ENCODE measurements at regions not wholly inside any gene's neighbourhood (a gene's known extent, or its start where the extent isn't known, plus 50 kb on each side); places are given as distances from the start of the nearest gene placed in this dataset.

- H3K14ac ChIP-seq (replicated peaks; ENCODE audit: low read depth, low read length): no peak overlapping the region
- no peak overlapping the region for H3K18ac ChIP-seq (ENCODE audit: low read depth, low read length)
- no peak overlapping the region for H4K8ac ChIP-seq (ENCODE audit: low read depth in 2 of 2, low read length in 2 of 2)
- dilution Hi-C loops (cut with HindIII; ENCODE audit: low sequenced_read_pairs, unreplicated experiment) (no loop called here), intact Hi-C loops (cut with micrococcal nuclease) (loop anchor here (2.0 kb wide), 1 partner anchor 20 kb away; no protein-coding TSS in a partner anchor), in situ Hi-C loops (cut with MboI; ENCODE audit: low sequenced_read_pairs) (no loop called here)
- no peak overlapping the region for H3K4me2 ChIP-seq (ENCODE audit: low read depth, low read length)
- H4K5ac ChIP-seq (ENCODE audit: low read depth, low read length): no peak overlapping the region
- H3K9ac ChIP-seq (ENCODE audit: low read depth, low read length): no peak overlapping the region
- no peaks in the 10 kb centered on the region for H3K4me1 ChIP-seq (ENCODE audit: control insufficient read depth, insufficient read depth, low read length)
- no peak overlapping the region for H2BK15ac ChIP-seq (ENCODE audit: low read depth, low read length)
- H3K56ac ChIP-seq (ENCODE audit: extremely low read depth, insufficient read depth, low read length): no peak overlapping the region
- no peak overlapping the region for H2AFZ ChIP-seq (replicated peaks; ENCODE audit: low read length, poor library complexity)
- no peak overlapping the region for H2AK9ac ChIP-seq (replicated peaks; ENCODE audit: low read depth, low read length, poor library complexity)
- BruUV-seq (replicated peaks): no TSS peak
- no peak overlapping the region for H2BK120ac ChIP-seq (ENCODE audit: low read depth, low read length)
- H4K91ac ChIP-seq (ENCODE audit: insufficient read depth, low read depth, low read length): no peak overlapping the region
- H2AK5ac ChIP-seq (ENCODE audit: low read depth, low read length): no peak overlapping the region
- ATAC-seq (ENCODE audit: low read depth): no peak
- no peak for DNase-seq
- ChIA-PET CTCF (no interaction called here), POLR2A (ENCODE audit: unreplicated experiment) (no interaction called here)
- no peak overlapping the region for H2BK20ac ChIP-seq (ENCODE audit: low read depth, low read length)
- WGBS, 2 experiments (ENCODE audit: extremely low coverage in 2 of 2, insufficient read length in 1 of 2): 30% methylated on average over 2 of the region's 7 CpGs; no CpG with 5 or more reads in 1 of the 2 experiments
- no peaks in the 10 kb centered on the region for H3K36me3 ChIP-seq (ENCODE audit: control insufficient read depth, insufficient read depth, low read length)
- no peaks in the 10 kb centered on the region for H4K20me1 ChIP-seq (ENCODE audit: insufficient read depth, low read length)
- H3K4ac ChIP-seq (ENCODE audit: low read depth, low read length): no peak overlapping the region
- H3K9me3 ChIP-seq (ENCODE audit: control insufficient read depth, insufficient read depth, low read length): peaks cover 9% of the 10 kb centered on the region
- H3K23ac ChIP-seq (ENCODE audit: low read depth, low read length): no peak overlapping the region
- no peak overlapping the region for H3K27ac ChIP-seq (ENCODE audit: insufficient read depth, low read length)
- no peaks in the 10 kb centered on the region for H3K79me1 ChIP-seq (ENCODE audit: low read depth in 1 of 2, low read length in 2 of 2)
- H2BK5ac ChIP-seq (ENCODE audit: low read depth, low read length, poor library complexity, severe bottlenecking): no peak overlapping the region
- TF ChIP-seq MAZ (IDR thresholded peaks at IDR 0.05; ENCODE audit: borderline replicate concordance, low read depth, low read length) (no peak), CHD1 (IDR thresholded peaks at IDR 0.05; ENCODE audit: low read depth, low read length) (no peak), POLR2A (IDR thresholded peaks at IDR 0.05; ENCODE audit: low read depth, low read length) (no peak), RFX5 (IDR thresholded peaks at IDR 0.05; ENCODE audit: low read depth, low read length) (no peak), RAD21 (IDR thresholded peaks at IDR 0.05; ENCODE audit: low read length) (no peak), BHLHE40 (IDR thresholded peaks at IDR 0.05; ENCODE audit: low read depth, low read length) (no peak), FOS (IDR thresholded peaks at IDR 0.05; ENCODE audit: low read depth, low read length) (no peak), SMC3 (IDR thresholded peaks at IDR 0.05; ENCODE audit: low read depth, low read length) (no peak), NFE2L2 (IDR thresholded peaks at IDR 0.05; ENCODE audit: low read depth, low read length) (no peak), RCOR1 (IDR thresholded peaks at IDR 0.05; ENCODE audit: insufficient replicate concordance, low read length) (no peak), CTCF (conservative IDR thresholded peaks at IDR 0.05; ENCODE audit: low read depth, low read length) (no peak), MAFK (IDR thresholded peaks at IDR 0.05; ENCODE audit: low read depth, low read length) (no peak), CEBPB (IDR thresholded peaks at IDR 0.05; ENCODE audit: low read depth, low read length) (no peak), MXI1 (IDR thresholded peaks at IDR 0.05; ENCODE audit: borderline replicate concordance, low read depth, low read length) (no peak)
- TF ChIP-seq, protein P1, sequence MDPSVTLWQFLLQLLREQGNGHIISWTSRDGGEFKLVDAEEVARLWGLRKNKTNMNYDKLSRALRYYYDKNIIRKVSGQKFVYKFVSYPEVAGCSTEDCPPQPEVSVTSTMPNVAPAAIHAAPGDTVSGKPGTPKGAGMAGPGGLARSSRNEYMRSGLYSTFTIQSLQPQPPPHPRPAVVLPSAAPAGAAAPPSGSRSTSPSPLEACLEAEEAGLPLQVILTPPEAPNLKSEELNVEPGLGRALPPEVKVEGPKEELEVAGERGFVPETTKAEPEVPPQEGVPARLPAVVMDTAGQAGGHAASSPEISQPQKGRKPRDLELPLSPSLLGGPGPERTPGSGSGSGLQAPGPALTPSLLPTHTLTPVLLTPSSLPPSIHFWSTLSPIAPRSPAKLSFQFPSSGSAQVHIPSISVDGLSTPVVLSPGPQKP (IDR thresholded peaks at IDR 0.05; ENCODE audit: borderline replicate concordance, low read depth, low read length): no peak
- TF ChIP-seq, protein P2, sequence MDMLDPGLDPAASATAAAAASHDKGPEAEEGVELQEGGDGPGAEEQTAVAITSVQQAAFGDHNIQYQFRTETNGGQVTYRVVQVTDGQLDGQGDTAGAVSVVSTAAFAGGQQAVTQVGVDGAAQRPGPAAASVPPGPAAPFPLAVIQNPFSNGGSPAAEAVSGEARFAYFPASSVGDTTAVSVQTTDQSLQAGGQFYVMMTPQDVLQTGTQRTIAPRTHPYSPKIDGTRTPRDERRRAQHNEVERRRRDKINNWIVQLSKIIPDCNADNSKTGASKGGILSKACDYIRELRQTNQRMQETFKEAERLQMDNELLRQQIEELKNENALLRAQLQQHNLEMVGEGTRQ (IDR thresholded peaks at IDR 0.05; ENCODE audit: low read depth, low read length): no peak
- no peaks in the 10 kb centered on the region for H3K27me3 ChIP-seq (ENCODE audit: control insufficient read depth, insufficient read depth, low read length)
- H3K9me1 ChIP-seq (ENCODE audit: insufficient read depth, low read length): no peaks in the 10 kb centered on the region
- H3K4me3 ChIP-seq (ENCODE audit: insufficient read depth, low read depth, low read length): no peak overlapping the region
Observed at GRCh38 chrX:5142644-5143043, 1086.0 kb downstream of the NLGN4X start.

Measured in IMR-90 (cell line).